ENCODE measurements at regions not wholly inside any gene's neighbourhood (a gene's known extent, or its start where the extent isn't known, plus 50 kb on each side); places are given as distances from the start of the nearest gene placed in this dataset.

GRCh38 chr2:189252991-189253675, 73.6 kb upstream of the COL5A2 start:
- TF ChIP-seq CTCF (optimal IDR thresholded peaks at IDR 0.05 in 1 of 3, IDR thresholded peaks at IDR 0.05 in 1 of 3, conservative IDR thresholded peaks at IDR 0.05 in 1 of 3; ENCODE audit: extremely low read depth in 1 of 3, insufficient read depth in 2 of 3, low read length in 3 of 3) (no peak), EZH2 (IDR thresholded peaks at IDR 0.05; ENCODE audit: low read length) (no peak)

Measured in keratinocyte (primary cell).